Right lobe of liver (tissue), 4 donors: ENCODE measurements at regions not wholly inside any gene's neighbourhood (a gene's known extent, or its start where the extent isn't known, plus 50 kb on each side); places are given as distances from the start of the nearest gene placed in this dataset.

ENCODE experiments used
- CTCF ChIP-seq, 4 donors: fragments of 200-600 bp in 3 of 4; fragments of 450-650 bp in 1 of 4; IDR thresholded peaks; one replicate each; pipeline versions ENCODE4 v1.5.1 to v1.8.0; 2016 to 2022; ENCODE audit warnings: antibody characterized with exemption in 4 of 4, mild to moderate bottlenecking in 2 of 4
- POLR2A ChIP-seq: fragments of 450-650 bp; IDR thresholded peaks from one replicate; pipeline ENCODE4 v1.6.1; 2017; ENCODE audit warnings: antibody characterized with exemption, mild to moderate bottlenecking
- donor health status: DM: no; HTN: no; CAD: no.
- donor health status: DM: no; HTN: no; CAD: no.
- donor health status: DM: no; HTN: yes; CAD: no.

GRCh38 chr4:159413306-159413943 lies 310.5 kb downstream of the RAPGEF2 start:
- TF ChIP-seq CTCF (IDR thresholded peaks at IDR 0.05) (no peak), POLR2A (no peak)
